Esophagus squamous epithelium (tissue), 4 donors: ENCODE measurements at regions not wholly inside any gene's neighbourhood (a gene's known extent, or its start where the extent isn't known, plus 50 kb on each side); places are given as distances from the start of the nearest gene placed in this dataset.

Experiments used
- CTCF ChIP-seq, 6 experiments: fragments of 450-650 bp in 4 of 6; fragments of 200-600 bp in 2 of 6; sonication (generic) in 2 of 6; IDR thresholded peaks; one replicate each; pipeline ENCODE4 v1.5.1; 2016 to 2019; ENCODE audit warnings: antibody characterized with exemption in 6 of 6, mild to moderate bottlenecking in 4 of 6, moderate library complexity in 4 of 6
- POLR2A ChIP-seq, 4 donors: fragments of 450-650 bp; IDR thresholded peaks; one replicate each; pipeline ENCODE4 v1.6.1; 2017; ENCODE audit warnings: antibody characterized with exemption in 4 of 4, mild to moderate bottlenecking in 4 of 4, moderate library complexity in 3 of 4

GRCh38 chr2:83915381-83915780, 543.7 kb downstream of the SUCLG1 start:
- TF ChIP-seq CTCF (IDR thresholded peaks at IDR 0.05) = no peak
- no peak for TF ChIP-seq POLR2A (IDR thresholded peaks at IDR 0.05)
